Frontal cortex (tissue), 3 donors: ENCODE measurements at regions not wholly inside any gene's neighbourhood (a gene's known extent, or its start where the extent isn't known, plus 50 kb on each side); places are given as distances from the start of the nearest gene placed in this dataset.

Experiments
- DNase-seq, 2 donors: peaks; one replicate each; pipeline ENCODE4 v3.0.0; 2012; ENCODE audit warnings: low spot score in 2 of 2
- FAIRE-seq: peaks from 2 replicates; lab custom pipeline; 2012; peaks lifted over from hg19 to GRCh38; lab: Jason Lieb, UNC
- donor health status: control.
- donor health status: control.
- donor health status: control.

- DNase-seq = no peak
- FAIRE-seq = no peak
Measured at GRCh38 chr3:28637742-28638141, 289.1 kb upstream of the AZI2 start.

- FAIRE-seq (no peak), DNase-seq (no peak)
Measured at GRCh38 chr3:28645149-28645548, 296.5 kb upstream of the AZI2 start.

GRCh38 chr3:28646435-28646834 is 297.8 kb upstream of the AZI2 start:
- DNase-seq (no peak), FAIRE-seq (no peak)

- DNase-seq (no peak), FAIRE-seq (no peak)
Measured at GRCh38 chr3:28649266-28649665, 300.6 kb upstream of the AZI2 start.

GRCh38 chr3:28651159-28651558 is 302.5 kb upstream of the AZI2 start:
- no peak for FAIRE-seq
- no peak for DNase-seq

GRCh38 chr3:28664123-28664522 is 315.5 kb upstream of the AZI2 start:
- FAIRE-seq = no peak
- DNase-seq = no peak

GRCh38 chr3:28667646-28668621 is 319.3 kb upstream of the AZI2 start:
- no peak for FAIRE-seq
- peak in 1 of 2 donors; percentile 14 for DNase-seq

GRCh38 chr3:28669870-28670269 is 321.2 kb upstream of the AZI2 start:
- FAIRE-seq = no peak
- DNase-seq = no peak

GRCh38 chr3:28672406-28672805 is 323.8 kb upstream of the AZI2 start:
- DNase-seq (no peak), FAIRE-seq (no peak)

- FAIRE-seq (no peak), DNase-seq (no peak)
Measured at GRCh38 chr3:28673446-28673845, 324.8 kb upstream of the AZI2 start.

GRCh38 chr3:28674212-28674611 is 325.6 kb upstream of the AZI2 start:
- no peak for FAIRE-seq
- DNase-seq = no peak

GRCh38 chr3:28677581-28677980 is 329.0 kb upstream of the AZI2 start:
- DNase-seq = no peak
- FAIRE-seq = no peak

- DNase-seq (no peak), FAIRE-seq (no peak)
Measured at GRCh38 chr3:28678086-28678485, 329.5 kb upstream of the AZI2 start.

GRCh38 chr3:28680050-28680449 is 331.4 kb upstream of the AZI2 start:
- FAIRE-seq (no peak), DNase-seq (no peak)

GRCh38 chr3:28682121-28682520 is 333.5 kb upstream of the AZI2 start:
- FAIRE-seq (no peak), DNase-seq (no peak)

- DNase-seq (no peak), FAIRE-seq (no peak)
Measured at GRCh38 chr3:28690176-28690575, 341.6 kb upstream of the AZI2 start.

GRCh38 chr3:28698706-28699105 is 350.1 kb upstream of the AZI2 start:
- DNase-seq (no peak), FAIRE-seq (no peak)

GRCh38 chr3:28699283-28699682 is 350.7 kb upstream of the AZI2 start:
- DNase-seq (no peak), FAIRE-seq (no peak)

- DNase-seq (no peak), FAIRE-seq (no peak)
Measured at GRCh38 chr3:28700728-28701127, 352.1 kb upstream of the AZI2 start.

- DNase-seq (no peak), FAIRE-seq (no peak)
Measured at GRCh38 chr3:28703843-28704242, 355.2 kb upstream of the AZI2 start.

GRCh38 chr3:28711293-28711692 is 362.7 kb upstream of the AZI2 start:
- FAIRE-seq (no peak), DNase-seq (no peak)

GRCh38 chr3:28716939-28717338 is 368.3 kb upstream of the AZI2 start:
- FAIRE-seq (no peak), DNase-seq (no peak)
